ENCODE measurements at regions not wholly inside any gene's neighbourhood (a gene's known extent, or its start where the extent isn't known, plus 50 kb on each side); places are given as distances from the start of the nearest gene placed in this dataset.

DNA sequence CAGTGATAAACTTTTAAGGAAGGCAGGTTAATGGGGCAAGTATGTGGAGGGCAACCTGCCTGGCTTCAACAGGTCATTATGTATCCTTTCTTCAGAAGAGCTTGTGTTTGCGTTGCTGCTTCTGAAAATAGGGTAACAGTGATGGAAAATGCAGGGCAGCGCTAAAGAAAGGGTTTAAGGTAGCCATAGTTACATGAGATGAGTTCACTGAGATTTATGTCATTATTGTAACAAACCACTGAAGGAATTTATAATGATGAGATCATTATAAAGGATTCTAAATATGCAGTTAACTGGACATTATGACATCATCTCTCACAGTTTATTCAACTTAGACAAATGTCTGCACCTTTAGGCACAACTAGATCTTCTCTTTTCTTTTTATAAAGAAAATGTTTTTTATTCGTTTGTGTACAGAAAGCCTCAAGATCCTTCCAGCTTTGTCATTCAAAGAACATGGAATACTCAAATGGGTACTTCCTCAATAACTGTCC is 291.6 kb upstream of the SMARCA2 start:
- no peaks in the 10 kb centered on the region for H3K36me3 ChIP-seq (ENCODE audit: insufficient read depth, low read length)
- intact Hi-C loops (cut with micrococcal nuclease; ENCODE audit: unreplicated experiment) = loop anchor here (10.0 kb wide), 1 partner anchor 221 kb away; no protein-coding TSS in a partner anchor
- no peaks in the 10 kb centered on the region for H3K9me3 ChIP-seq (ENCODE audit: low read length)
- H4K20me1 ChIP-seq (ENCODE audit: insufficient read depth, low read length) = no peaks in the 10 kb centered on the region; the same call in 1 of the 2 replicates
- TF ChIP-seq EZH2phosphoT487 (IDR thresholded peaks at IDR 0.05; ENCODE audit: borderline replicate concordance, low read depth, low read length) = no peak
- no peak for TF ChIP-seq CTCF (conservative IDR thresholded peaks at IDR 0.05; ENCODE audit: low read length)
- no peaks in the 10 kb centered on the region for H3K9me2 ChIP-seq (ENCODE audit: insufficient read depth, low read length)
- no peak overlapping the region for H3K4me3 ChIP-seq (ENCODE audit: low read depth, low read length, poor library complexity, severe bottlenecking)
- no peak overlapping the region for H2AFZ ChIP-seq (ENCODE audit: low read length)
- H3K79me2 ChIP-seq (ENCODE audit: insufficient read depth, low read depth, low read length) = no peaks in the 10 kb centered on the region
- H3K4me2 ChIP-seq (ENCODE audit: low read length) = no peak overlapping the region
- no TSS peak for BruUV-seq (replicated peaks)
- ChIA-PET POLR2A (no interaction called here), CTCF (ENCODE audit: unreplicated experiment) (no interaction called here)
- no peak overlapping the region for H3K27ac ChIP-seq (ENCODE audit: low read depth, low read length, poor library complexity, severe bottlenecking)
- no peaks in the 10 kb centered on the region for H3K4me1 ChIP-seq (ENCODE audit: insufficient read depth, low read length, poor library complexity, severe bottlenecking)
- DNase-seq (ENCODE audit: low spot score) = no peak

DNA sequence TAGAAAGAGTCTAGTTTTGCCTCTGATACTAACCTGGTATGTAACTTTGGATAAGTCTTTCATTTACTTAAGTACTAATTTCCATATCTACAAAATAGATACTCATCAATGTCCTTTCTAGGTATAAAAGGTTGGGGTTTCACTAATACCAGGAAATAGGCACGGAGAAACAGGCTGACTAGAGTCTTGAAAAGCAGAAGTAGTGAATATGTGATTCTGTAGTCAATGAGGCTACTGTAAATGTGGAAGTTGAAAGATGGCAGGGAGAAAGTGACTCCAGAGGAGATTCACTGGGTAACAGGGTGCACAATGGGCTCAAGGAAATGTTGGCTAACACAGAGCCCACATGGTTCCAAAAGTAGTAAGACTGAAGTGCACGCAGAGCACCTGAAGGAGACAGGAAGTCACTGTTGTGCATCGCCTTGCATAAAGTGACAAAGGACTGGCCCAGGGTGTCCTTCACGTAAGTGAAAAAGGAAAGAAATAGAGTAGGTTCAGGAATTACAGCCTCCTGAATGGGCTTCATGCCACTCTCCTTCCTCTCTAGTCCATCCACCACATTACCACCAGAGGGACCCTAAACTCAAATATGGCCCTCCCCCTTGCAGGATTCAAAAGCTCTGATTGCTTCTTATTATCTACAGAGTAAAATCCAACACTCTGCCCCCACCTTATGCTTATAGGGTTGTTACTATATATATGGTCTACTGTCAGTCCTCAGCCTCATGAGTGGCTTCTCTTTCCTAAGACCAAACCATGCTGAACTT is 288.0 kb upstream of the SMARCA2 start:
- no peak for TF ChIP-seq EZH2phosphoT487 (IDR thresholded peaks at IDR 0.05; ENCODE audit: borderline replicate concordance, low read depth, low read length)
- peak; percentile 38 for TF ChIP-seq CTCF (conservative IDR thresholded peaks at IDR 0.05; ENCODE audit: low read length)
- DNase-seq (ENCODE audit: low spot score) = no peak
- H3K9me2 ChIP-seq (ENCODE audit: insufficient read depth, low read length) = no peaks in the 10 kb centered on the region
- no peaks in the 10 kb centered on the region for H3K9me3 ChIP-seq (ENCODE audit: low read length)
- BruUV-seq (replicated peaks) = no TSS peak
- H3K4me3 ChIP-seq (ENCODE audit: low read depth, low read length, poor library complexity, severe bottlenecking) = no peak overlapping the region
- no peaks in the 10 kb centered on the region for H3K79me2 ChIP-seq (ENCODE audit: insufficient read depth, low read depth, low read length)
- no peak overlapping the region for H2AFZ ChIP-seq (ENCODE audit: low read length)
- no peak overlapping the region for H3K4me2 ChIP-seq (ENCODE audit: low read length)
- ChIA-PET CTCF (ENCODE audit: unreplicated experiment) (no interaction called here), POLR2A (no interaction called here)
- intact Hi-C loops (cut with micrococcal nuclease; ENCODE audit: unreplicated experiment) = loop anchor here (10.0 kb wide), 1 partner anchor 218 kb away; no protein-coding TSS in a partner anchor
- no peaks in the 10 kb centered on the region for H3K36me3 ChIP-seq (ENCODE audit: insufficient read depth, low read length)
- no peak overlapping the region for H3K27ac ChIP-seq (ENCODE audit: low read depth, low read length, poor library complexity, severe bottlenecking)
- no peaks in the 10 kb centered on the region for H4K20me1 ChIP-seq (ENCODE audit: insufficient read depth, low read length)
- no peaks in the 10 kb centered on the region for H3K4me1 ChIP-seq (ENCODE audit: insufficient read depth, low read length, poor library complexity, severe bottlenecking)

DNA sequence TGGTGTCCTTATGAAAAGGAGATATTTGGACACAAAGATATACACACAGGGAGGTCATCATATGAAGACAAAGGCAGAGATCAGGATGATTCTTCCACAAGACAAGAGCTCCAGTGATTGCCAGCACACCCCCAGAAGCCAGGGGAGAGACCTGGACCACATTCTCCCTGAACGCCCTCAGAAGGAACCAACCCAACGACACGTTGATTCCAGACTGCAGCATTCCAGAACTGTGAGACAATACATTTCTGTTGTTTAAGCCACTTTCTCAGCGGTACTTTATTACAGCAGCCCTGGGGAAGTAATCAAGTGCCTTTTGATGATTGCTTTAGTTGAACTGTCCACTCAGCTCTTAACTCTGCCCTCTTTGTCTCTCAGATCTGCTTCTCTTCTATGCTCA is 285.5 kb upstream of the SMARCA2 start:
- Histone ChIP-seq H3K4me2 (ENCODE audit: low read length) (no peak overlapping the region), H3K79me2 (ENCODE audit: insufficient read depth, low read depth, low read length) (no peaks in the 10 kb centered on the region), H3K9me2 (ENCODE audit: insufficient read depth, low read length) (no peaks in the 10 kb centered on the region), H3K36me3 (ENCODE audit: insufficient read depth, low read length) (no peaks in the 10 kb centered on the region), H2AFZ (ENCODE audit: low read length) (no peak overlapping the region), H3K4me3 (ENCODE audit: low read depth, low read length, poor library complexity, severe bottlenecking) (no peak overlapping the region), H3K4me1 (ENCODE audit: insufficient read depth, low read length, poor library complexity, severe bottlenecking) (no peaks in the 10 kb centered on the region), H4K20me1 (ENCODE audit: insufficient read depth, low read length) (no peaks in the 10 kb centered on the region), H3K9me3 (ENCODE audit: low read length) (no peaks in the 10 kb centered on the region), H3K27ac (ENCODE audit: low read depth, low read length, poor library complexity, severe bottlenecking) (no peak overlapping the region)
- ChIA-PET CTCF (ENCODE audit: unreplicated experiment) (no interaction called here), POLR2A (interaction anchor here (0.7 kb wide), 1 partner anchor 71 kb away, joined by 3 read pairs; no protein-coding TSS in a partner anchor)
- BruUV-seq (replicated peaks) = no TSS peak
- intact Hi-C loops (cut with micrococcal nuclease; ENCODE audit: unreplicated experiment) = loop anchor here (10.0 kb wide), 1 partner anchor 215 kb away; no protein-coding TSS in a partner anchor
- TF ChIP-seq CTCF (conservative IDR thresholded peaks at IDR 0.05; ENCODE audit: low read length) (no peak), EZH2phosphoT487 (IDR thresholded peaks at IDR 0.05; ENCODE audit: borderline replicate concordance, low read depth, low read length) (no peak)
- no peak for DNase-seq (ENCODE audit: low spot score)

Measured in OCI-LY7 (cell line).